GM12873 (cell line): ENCODE measurements at regions not wholly inside any gene's neighbourhood (a gene's known extent, or its start where the extent isn't known, plus 50 kb on each side); places are given as distances from the start of the nearest gene placed in this dataset.
A peak's percentile ranks its signal among the peaks of the same experiment; 100 is the strongest.

ENCODE experiments used
- TF ChIP-seq, protein P1 (sequence below): IDR thresholded peaks from 2 replicates; pipeline ENCODE4 v1.5.1; 2012; ENCODE audit warnings: low read depth, mild to moderate bottlenecking, moderate library complexity, low read length, control low read depth; ENCODE audit not compliant: insufficient read depth; ENCODE audit errors: missing control alignments

DNA sequence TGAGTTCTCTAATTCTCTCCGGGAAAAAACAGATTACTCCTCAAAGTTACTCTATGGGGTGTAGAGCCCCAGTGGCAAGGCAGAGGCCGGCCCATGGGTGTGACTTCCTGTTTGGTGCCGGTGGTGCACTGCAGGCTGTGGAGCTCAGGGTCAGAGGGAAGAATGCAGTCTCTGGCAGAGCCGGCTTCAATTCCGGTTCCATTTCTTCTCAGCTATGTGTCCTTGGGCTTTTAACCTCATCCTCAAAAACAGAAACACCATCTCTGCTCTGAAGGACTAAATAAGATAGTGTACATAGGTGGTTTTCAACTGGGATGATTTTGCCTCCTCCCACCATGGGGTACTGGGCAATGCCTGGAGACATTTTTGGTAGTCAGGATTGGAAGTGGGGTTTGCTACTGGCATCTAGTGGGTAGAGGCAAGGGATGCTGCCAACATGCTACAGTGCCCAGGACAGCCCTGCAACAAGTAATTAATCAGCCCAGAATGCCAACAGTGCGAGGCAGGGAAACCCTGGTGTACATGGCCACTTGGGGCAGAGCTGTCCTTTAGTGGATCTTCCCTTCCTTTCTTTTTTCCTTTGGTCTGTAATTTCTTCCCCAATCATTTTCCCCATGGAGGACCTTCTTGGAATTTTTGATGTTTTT is 81.2 kb downstream of the INSIG2 start:
- TF ChIP-seq, protein P1, sequence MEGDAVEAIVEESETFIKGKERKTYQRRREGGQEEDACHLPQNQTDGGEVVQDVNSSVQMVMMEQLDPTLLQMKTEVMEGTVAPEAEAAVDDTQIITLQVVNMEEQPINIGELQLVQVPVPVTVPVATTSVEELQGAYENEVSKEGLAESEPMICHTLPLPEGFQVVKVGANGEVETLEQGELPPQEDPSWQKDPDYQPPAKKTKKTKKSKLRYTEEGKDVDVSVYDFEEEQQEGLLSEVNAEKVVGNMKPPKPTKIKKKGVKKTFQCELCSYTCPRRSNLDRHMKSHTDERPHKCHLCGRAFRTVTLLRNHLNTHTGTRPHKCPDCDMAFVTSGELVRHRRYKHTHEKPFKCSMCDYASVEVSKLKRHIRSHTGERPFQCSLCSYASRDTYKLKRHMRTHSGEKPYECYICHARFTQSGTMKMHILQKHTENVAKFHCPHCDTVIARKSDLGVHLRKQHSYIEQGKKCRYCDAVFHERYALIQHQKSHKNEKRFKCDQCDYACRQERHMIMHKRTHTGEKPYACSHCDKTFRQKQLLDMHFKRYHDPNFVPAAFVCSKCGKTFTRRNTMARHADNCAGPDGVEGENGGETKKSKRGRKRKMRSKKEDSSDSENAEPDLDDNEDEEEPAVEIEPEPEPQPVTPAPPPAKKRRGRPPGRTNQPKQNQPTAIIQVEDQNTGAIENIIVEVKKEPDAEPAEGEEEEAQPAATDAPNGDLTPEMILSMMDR = peak; percentile 32

DNA sequence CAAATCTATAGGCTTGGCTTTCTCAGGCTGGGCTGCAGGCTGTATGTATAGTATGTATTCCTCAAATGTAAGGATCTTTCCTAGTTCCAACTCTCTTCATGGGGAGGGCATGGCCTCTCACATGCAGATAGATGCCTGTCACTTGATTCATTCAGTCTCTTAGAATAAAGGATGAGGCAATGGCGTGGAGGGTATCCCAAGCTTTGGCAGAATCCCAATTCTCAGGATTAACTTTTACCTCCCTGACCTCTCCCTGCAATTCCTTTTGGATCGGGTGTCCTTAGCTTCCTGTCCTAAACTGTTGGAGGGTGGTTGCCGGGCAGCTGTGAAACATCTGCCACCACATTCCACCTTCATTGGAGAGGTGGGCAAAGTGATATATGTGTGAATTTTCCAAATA is 80.3 kb downstream of the INSIG2 start:
- TF ChIP-seq, protein P1 = no peak

DNA sequence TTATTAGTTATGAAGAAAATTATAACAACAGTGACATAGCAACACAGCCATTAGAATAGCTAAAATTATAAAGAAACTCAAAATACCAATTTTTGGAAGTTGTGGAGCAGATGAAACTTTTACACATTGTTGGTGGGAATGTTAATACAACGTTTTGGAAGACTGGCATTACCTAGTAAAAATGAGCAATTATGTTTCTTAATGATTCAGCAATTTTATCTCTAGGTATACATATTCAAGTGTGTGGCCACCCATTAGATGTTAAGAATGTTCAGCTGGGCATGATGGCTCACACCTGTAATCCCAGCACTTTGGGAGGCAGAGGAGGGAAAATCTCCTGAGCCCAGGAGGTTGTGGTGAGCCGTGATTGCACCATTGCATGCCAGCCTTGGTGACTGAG is 78.8 kb downstream of the INSIG2 start:
- TF ChIP-seq, protein P1 = no peak

DNA sequence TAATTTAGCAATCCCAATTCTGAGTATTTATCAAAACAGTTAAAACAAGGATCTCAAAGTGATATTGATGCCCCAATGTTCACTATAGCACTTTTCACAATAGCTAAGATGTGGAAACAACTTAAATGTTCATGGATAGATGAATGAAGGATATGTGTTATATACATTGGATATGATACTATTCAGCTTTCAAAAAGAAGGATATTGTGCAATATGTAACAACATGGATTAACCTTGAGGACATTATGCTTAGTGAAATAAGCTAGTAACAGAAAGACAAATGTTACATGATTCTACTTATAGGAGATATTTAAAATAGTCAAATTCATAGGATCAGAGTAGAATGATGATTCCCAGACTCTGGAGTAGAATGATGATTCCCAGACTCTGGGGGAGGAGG is 78.0 kb downstream of the INSIG2 start:
- TF ChIP-seq, protein P1 = no peak

DNA sequence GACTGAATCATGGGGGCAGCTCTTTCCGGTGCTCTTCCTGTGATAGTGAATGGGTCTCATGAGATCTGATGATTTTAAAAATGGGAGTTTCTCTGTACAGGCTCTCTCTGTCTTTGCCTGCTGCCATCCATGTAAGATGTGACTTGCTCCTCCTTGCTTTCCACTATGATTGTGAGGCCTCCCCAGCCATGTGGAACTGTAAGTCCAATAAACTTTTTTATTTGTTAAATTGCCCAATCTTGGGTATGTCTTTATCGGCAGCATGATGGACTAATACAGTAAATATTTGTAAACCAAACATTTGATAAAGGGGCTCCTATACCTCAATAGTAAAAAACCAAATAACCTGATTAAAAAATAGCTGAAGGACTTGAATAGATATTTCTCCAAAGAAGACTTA is 77.3 kb downstream of the INSIG2 start:
- TF ChIP-seq, protein P1 = no peak
